Transverse colon (tissue), 4 donors: ENCODE measurements at regions not wholly inside any gene's neighbourhood (a gene's known extent, or its start where the extent isn't known, plus 50 kb on each side); places are given as distances from the start of the nearest gene placed in this dataset.

Source experiments
- EP300 ChIP-seq: sonication (generic); formaldehyde crosslinking; IDR thresholded peaks from one replicate; pipeline ENCODE4 v1.6.1; 2017; ENCODE audit warnings: antibody characterized with exemption, low read depth
- POLR2AphosphoS5 ChIP-seq, 3 donors: sonication (generic); formaldehyde crosslinking; IDR thresholded peaks; one replicate each; pipeline ENCODE4 v1.6.1; 2016; ENCODE audit warnings: antibody characterized with exemption in 3 of 3
- TF ChIP-seq, protein P1 (sequence below), 5 experiments: fragments of 200-600 bp in 3 of 5; fragments of 450-650 bp in 2 of 5; sonication (generic) in 3 of 5; IDR thresholded peaks; 1 replicate in 2 of 5; 2 replicates in 3 of 5; pipeline ENCODE4 v1.5.1; 2016 to 2017; ENCODE audit warnings: antibody characterized with exemption in 5 of 5, inconsistent platforms in 3 of 5, mild to moderate bottlenecking in 2 of 5, moderate library complexity in 1 of 5

DNA sequence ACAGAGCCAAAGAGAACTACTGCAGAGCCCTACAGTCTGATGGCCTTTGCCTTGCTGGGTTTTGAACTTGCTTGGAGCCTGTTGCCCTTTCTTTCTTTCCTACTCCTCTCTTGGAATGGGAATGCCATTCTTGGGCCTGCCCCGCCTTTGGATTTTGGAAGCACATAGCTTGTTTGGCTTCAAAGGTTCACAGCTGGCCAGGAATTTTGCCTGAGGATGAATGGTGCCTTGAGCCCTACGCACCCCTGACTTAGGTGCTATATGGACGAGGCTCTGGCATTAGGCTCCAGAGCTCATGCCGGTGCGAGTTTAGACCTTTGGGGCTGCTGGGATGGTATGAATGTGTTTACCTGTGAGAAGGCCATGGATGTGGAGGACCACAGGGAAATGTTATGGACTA, 663.3 kb upstream of the HS6ST1 start:
- TF ChIP-seq, protein P1, sequence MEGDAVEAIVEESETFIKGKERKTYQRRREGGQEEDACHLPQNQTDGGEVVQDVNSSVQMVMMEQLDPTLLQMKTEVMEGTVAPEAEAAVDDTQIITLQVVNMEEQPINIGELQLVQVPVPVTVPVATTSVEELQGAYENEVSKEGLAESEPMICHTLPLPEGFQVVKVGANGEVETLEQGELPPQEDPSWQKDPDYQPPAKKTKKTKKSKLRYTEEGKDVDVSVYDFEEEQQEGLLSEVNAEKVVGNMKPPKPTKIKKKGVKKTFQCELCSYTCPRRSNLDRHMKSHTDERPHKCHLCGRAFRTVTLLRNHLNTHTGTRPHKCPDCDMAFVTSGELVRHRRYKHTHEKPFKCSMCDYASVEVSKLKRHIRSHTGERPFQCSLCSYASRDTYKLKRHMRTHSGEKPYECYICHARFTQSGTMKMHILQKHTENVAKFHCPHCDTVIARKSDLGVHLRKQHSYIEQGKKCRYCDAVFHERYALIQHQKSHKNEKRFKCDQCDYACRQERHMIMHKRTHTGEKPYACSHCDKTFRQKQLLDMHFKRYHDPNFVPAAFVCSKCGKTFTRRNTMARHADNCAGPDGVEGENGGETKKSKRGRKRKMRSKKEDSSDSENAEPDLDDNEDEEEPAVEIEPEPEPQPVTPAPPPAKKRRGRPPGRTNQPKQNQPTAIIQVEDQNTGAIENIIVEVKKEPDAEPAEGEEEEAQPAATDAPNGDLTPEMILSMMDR (IDR thresholded peaks at IDR 0.05), result no peak
- TF ChIP-seq EP300 (no peak), POLR2AphosphoS5 (IDR thresholded peaks at IDR 0.05) (no peak)
